Endothelial cell of umbilical vein (primary cell): ENCODE measurements at regions not wholly inside any gene's neighbourhood (a gene's known extent, or its start where the extent isn't known, plus 50 kb on each side); places are given as distances from the start of the nearest gene placed in this dataset.

ENCODE experiments used
- BruUV-seq: library from RNA; stranded (reverse); fragments of 400-500 nt; replicated peaks from 2 replicates; lab custom pipeline; 2021; lab: Mats Ljungman, UMichigan
- CTCF ChIA-PET: fragments of 300-600, 350-600 bp; sonication (Branson Sonifier 250); formaldehyde crosslinking; loops from one replicate; lab custom pipeline; 2021; ENCODE audit warnings: antibody characterized with exemption, inconsistent platforms; lab: Charles Lee
- POLR2A ChIA-PET: fragments of 300-600, 350-600 bp; sonication (Branson Sonifier 250); formaldehyde crosslinking; loops from one replicate; lab custom pipeline; 2021; ENCODE audit warnings: antibody characterized with exemption, inconsistent platforms; lab: Charles Lee
- DNase-seq: peaks from one replicate; pipeline ENCODE4 v3.0.0-alpha.2; 2011; ENCODE audit warnings: low read depth, low spot score
- FAIRE-seq: peaks from 2 replicates; lab custom pipeline; 2011; peaks lifted over from hg19 to GRCh38; lab: Jason Lieb, UNC
- H2AFZ ChIP-seq: 2 replicates; pipeline ENCODE4 v1.6.0; 2012; ENCODE audit warnings: low read depth, low read length, control low read depth, inconsistent platforms
- H3K27ac ChIP-seq: 2 replicates; pipeline ENCODE4 v1.5.1; 2011; ENCODE audit warnings: low read depth, mild to moderate bottlenecking, control low read depth, low read length, moderate library complexity; ENCODE audit not compliant: insufficient read depth
- H3K27me3 ChIP-seq, 2 experiments: 2 replicates each; pipeline versions ENCODE4 v1.6.0 to v1.6.1; 2011; ENCODE audit warnings: low read length in 2 of 2, mixed read lengths in 1 of 2; ENCODE audit not compliant: control insufficient read depth in 2 of 2, insufficient read depth in 2 of 2
- H3K36me3 ChIP-seq, 2 experiments: 2 replicates in 1 of 2; 3 replicates in 1 of 2; pipeline ENCODE4 v1.5.1; 2011; ENCODE audit warnings: low read length in 2 of 2, mild to moderate bottlenecking in 1 of 2, moderate library complexity in 1 of 2; ENCODE audit not compliant: control insufficient read depth in 2 of 2, insufficient read depth in 2 of 2; ENCODE audit errors: extremely low read depth in 1 of 2
- H3K4me1 ChIP-seq: 3 replicates; pipeline ENCODE4 v1.5.1; 2011; ENCODE audit warnings: mild to moderate bottlenecking, low read length; ENCODE audit not compliant: control insufficient read depth, insufficient read depth; ENCODE audit errors: extremely low read depth
- H3K4me2 ChIP-seq: 2 replicates; pipeline ENCODE4 v1.6.1; 2011; ENCODE audit warnings: low read length, control low read depth, mixed read lengths; ENCODE audit not compliant: insufficient read depth
- H3K4me3 ChIP-seq, 3 experiments: fragments of 200-600 bp in 1 of 3; sonication (generic), shearing (Covaris generic) in 1 of 3; replicated peaks in 1 of 3; 2 replicates each; pipeline ENCODE4 v1.5.1; 2011 to 2016; ENCODE audit warnings: control low read depth in 3 of 3, low read length in 3 of 3, mild to moderate bottlenecking in 2 of 3, inconsistent platforms in 1 of 3, low read depth in 1 of 3, moderate library complexity in 1 of 3; ENCODE audit not compliant: insufficient read depth in 1 of 3
- H3K79me2 ChIP-seq: 2 replicates; pipeline ENCODE4 v1.6.0; 2012; ENCODE audit warnings: low read length, inconsistent platforms; ENCODE audit not compliant: control insufficient read depth, insufficient read depth
- H3K9ac ChIP-seq: replicated peaks from 2 replicates; pipeline ENCODE3; 2011; ENCODE audit warnings: low read length, control low read depth; ENCODE audit not compliant: insufficient read depth; ENCODE audit errors: extremely low read depth
- H3K9me1 ChIP-seq: replicated peaks from 3 replicates; pipeline ENCODE4 v1.6.0; 2011; ENCODE audit warnings: mild to moderate bottlenecking, low read length; ENCODE audit not compliant: control insufficient read depth, insufficient read depth; ENCODE audit errors: extremely low read depth
- H3K9me3 ChIP-seq: replicated peaks from 2 replicates; pipeline ENCODE4 v1.5.1; 2012; ENCODE audit warnings: low read length, inconsistent platforms; ENCODE audit not compliant: control insufficient read depth, insufficient read depth
- H4K20me1 ChIP-seq: replicated peaks from 2 replicates; pipeline ENCODE3; 2011; ENCODE audit warnings: mild to moderate bottlenecking, low read length; ENCODE audit not compliant: control insufficient read depth, insufficient read depth; ENCODE audit errors: extremely low read depth
- EZH2 ChIP-seq: IDR thresholded peaks from 2 replicates; pipeline ENCODE4 v1.6.1; 2012; ENCODE audit warnings: borderline replicate concordance, low read depth, mild to moderate bottlenecking, moderate library complexity, low read length, inconsistent platforms; ENCODE audit not compliant: severe bottlenecking
- FOS ChIP-seq: IDR thresholded peaks from 2 replicates; pipeline ENCODE4 v1.6.1; 2011; ENCODE audit warnings: mild to moderate bottlenecking, low read length, moderate library complexity, borderline replicate concordance; ENCODE audit not compliant: insufficient read depth
- GATA2 ChIP-seq: IDR thresholded peaks from 2 replicates; pipeline ENCODE4 v1.7.0; 2011; ENCODE audit warnings: low read depth, mild to moderate bottlenecking, moderate library complexity, mixed read lengths, low read length; ENCODE audit not compliant: insufficient read length, insufficient read depth
- JUN ChIP-seq: IDR thresholded peaks from 2 replicates; pipeline ENCODE4 v1.6.1; 2011; ENCODE audit warnings: borderline replicate concordance, low read depth; ENCODE audit not compliant: insufficient read length, insufficient read depth
- MYC ChIP-seq: IDR thresholded peaks from one replicate; pipeline ENCODE4 v1.6.1; 2011; ENCODE audit warnings: mild to moderate bottlenecking, low read depth, low read length
- POLR2A ChIP-seq: IDR thresholded peaks from 2 replicates; pipeline ENCODE4 v1.6.1; 2012; ENCODE audit warnings: low read depth, mild to moderate bottlenecking, control low read depth, low read length
- POLR2AphosphoS5 ChIP-seq: IDR thresholded peaks from 2 replicates; pipeline ENCODE4 v1.6.1; 2012; ENCODE audit warnings: low read depth, mild to moderate bottlenecking, control low read depth, low read length, moderate library complexity; ENCODE audit not compliant: insufficient read depth
- dilution Hi-C: fragments of 300-500 bp; cut with MboI; formaldehyde crosslinking; loops from one replicate; pipeline ENCODE4 v1.15.0; 2019; ENCODE audit warnings: low sequenced_read_pairs; ENCODE audit not compliant: extremely low pct_ligation_motif_present
- intact Hi-C: fragments of 100-400 bp; cut with micrococcal nuclease; formaldehyde crosslinking; loops from one replicate; pipeline ENCODE4 v1.10.0; 2022
- TF ChIP-seq, protein P1 (sequence below): IDR thresholded peaks from 2 replicates; pipeline ENCODE4 v1.6.1; 2011; ENCODE audit not compliant: insufficient read depth, insufficient read length
- TF ChIP-seq, protein P2 (sequence below), 2 donors: IDR thresholded peaks; 1 replicate in 1 of 2; 2 replicates in 1 of 2; pipeline ENCODE4 v1.5.1; 2011; ENCODE audit warnings: low read length in 2 of 2, mild to moderate bottlenecking in 2 of 2, moderate library complexity in 2 of 2, control low read depth in 1 of 2, inconsistent platforms in 1 of 2, low read depth in 1 of 2; ENCODE audit not compliant: insufficient read depth in 1 of 2; ENCODE audit errors: extremely low read depth in 1 of 2

DNA sequence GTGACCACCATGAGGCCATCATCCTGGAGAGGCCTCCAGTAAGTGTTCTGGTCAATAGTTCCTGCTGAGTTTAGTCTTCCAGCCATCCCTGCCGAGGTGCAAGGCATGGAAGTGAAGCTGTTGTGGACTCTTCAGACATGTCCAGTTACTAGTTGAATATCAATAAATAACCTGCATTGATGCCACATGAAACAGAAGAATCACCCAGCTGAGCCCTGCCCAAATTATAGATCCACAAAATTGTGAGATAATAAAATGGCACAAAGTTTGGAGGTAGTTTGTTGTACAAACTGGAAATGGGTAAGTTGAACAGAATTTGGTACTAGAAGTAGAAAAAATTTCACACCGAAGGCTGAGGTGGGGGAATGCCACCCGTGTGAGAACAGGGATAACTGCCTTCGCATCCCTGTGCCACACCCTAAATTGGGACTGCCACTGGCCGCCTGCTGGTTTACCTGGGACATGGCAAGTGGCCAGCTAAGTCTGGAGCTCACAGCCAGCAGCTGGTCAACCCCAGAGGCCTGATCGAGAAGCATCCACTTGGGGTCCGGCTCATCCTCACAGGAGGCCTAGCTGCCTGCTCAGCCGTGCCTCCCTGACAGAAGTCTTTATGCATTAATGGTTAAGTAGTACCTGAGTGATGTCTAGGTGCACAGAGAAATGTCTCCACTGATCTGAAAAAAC lies 184.5 kb downstream of the SPRY1 start:
- peaks cover 0 to 4% of the 10 kb centered on the region in 2 experiments for H3K27me3 ChIP-seq
- H3K9me3 ChIP-seq = no peaks in the 10 kb centered on the region
- no peaks in the 10 kb centered on the region for H3K4me1 ChIP-seq
- H3K9me1 ChIP-seq = no peaks in the 10 kb centered on the region
- no peaks in the 10 kb centered on the region for H3K36me3 ChIP-seq
- intact Hi-C loops (no loop called here), dilution Hi-C loops (no loop called here)
- CTCF ChIA-PET = no interaction called here
- POLR2A ChIA-PET = no interaction called here
- no peaks in the 10 kb centered on the region for H3K79me2 ChIP-seq
- H3K9ac ChIP-seq = no peak overlapping the region
- H4K20me1 ChIP-seq = no peaks in the 10 kb centered on the region
- H3K4me2 ChIP-seq = no peak overlapping the region
- no peak overlapping the region for H2AFZ ChIP-seq
- DNase-seq (no peak), FAIRE-seq (no peak)
- no peak overlapping the region for H3K4me3 ChIP-seq
- TF ChIP-seq MYC = no peak
- TF ChIP-seq EZH2 = no peak
- no peak for TF ChIP-seq POLR2AphosphoS5
- TF ChIP-seq, protein P1, sequence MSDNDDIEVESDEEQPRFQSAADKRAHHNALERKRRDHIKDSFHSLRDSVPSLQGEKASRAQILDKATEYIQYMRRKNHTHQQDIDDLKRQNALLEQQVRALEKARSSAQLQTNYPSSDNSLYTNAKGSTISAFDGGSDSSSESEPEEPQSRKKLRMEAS = no peak
- TF ChIP-seq FOS = no peak
- TF ChIP-seq GATA2 = no peak
- TF ChIP-seq, protein P2, sequence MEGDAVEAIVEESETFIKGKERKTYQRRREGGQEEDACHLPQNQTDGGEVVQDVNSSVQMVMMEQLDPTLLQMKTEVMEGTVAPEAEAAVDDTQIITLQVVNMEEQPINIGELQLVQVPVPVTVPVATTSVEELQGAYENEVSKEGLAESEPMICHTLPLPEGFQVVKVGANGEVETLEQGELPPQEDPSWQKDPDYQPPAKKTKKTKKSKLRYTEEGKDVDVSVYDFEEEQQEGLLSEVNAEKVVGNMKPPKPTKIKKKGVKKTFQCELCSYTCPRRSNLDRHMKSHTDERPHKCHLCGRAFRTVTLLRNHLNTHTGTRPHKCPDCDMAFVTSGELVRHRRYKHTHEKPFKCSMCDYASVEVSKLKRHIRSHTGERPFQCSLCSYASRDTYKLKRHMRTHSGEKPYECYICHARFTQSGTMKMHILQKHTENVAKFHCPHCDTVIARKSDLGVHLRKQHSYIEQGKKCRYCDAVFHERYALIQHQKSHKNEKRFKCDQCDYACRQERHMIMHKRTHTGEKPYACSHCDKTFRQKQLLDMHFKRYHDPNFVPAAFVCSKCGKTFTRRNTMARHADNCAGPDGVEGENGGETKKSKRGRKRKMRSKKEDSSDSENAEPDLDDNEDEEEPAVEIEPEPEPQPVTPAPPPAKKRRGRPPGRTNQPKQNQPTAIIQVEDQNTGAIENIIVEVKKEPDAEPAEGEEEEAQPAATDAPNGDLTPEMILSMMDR (IDR thresholded peaks at IDR 0.05; ENCODE audit: extremely low read depth in 1 of 2, insufficient read depth in 1 of 2, low read depth in 1 of 2, low read length in 2 of 2) = no peak
- no peak for TF ChIP-seq JUN
- no peak for TF ChIP-seq POLR2A
- no peak overlapping the region for H3K27ac ChIP-seq
- BruUV-seq = no TSS peak
